GM12801 (cell line): ENCODE measurements at regions not wholly inside any gene's neighbourhood (a gene's known extent, or its start where the extent isn't known, plus 50 kb on each side); places are given as distances from the start of the nearest gene placed in this dataset.

Experiments used
- TF ChIP-seq, protein P1 (sequence below): IDR thresholded peaks from one replicate; pipeline ENCODE4 v1.5.1; 2011; ENCODE audit warnings: control low read depth; ENCODE audit not compliant: insufficient read length; ENCODE audit errors: extremely low read depth

DNA sequence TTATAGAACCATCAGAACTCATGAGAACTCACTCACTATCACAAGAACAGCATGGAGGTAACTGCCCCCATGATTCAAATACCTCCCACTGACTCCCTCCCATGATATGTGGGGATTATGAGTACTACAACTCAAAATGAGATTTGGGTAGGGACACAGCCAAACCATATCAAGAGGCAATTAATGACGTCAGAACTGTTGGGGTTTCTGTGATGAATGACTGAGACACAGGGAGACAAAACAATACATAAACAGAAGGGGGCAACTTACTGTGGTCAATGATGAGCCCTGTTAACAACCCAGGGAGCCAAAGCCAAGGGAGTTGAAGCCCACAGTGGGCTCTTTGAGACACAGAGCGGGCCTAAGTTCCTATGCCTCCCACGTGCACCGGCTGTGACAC lies 171.3 kb upstream of the GHITM start:
- TF ChIP-seq, protein P1, sequence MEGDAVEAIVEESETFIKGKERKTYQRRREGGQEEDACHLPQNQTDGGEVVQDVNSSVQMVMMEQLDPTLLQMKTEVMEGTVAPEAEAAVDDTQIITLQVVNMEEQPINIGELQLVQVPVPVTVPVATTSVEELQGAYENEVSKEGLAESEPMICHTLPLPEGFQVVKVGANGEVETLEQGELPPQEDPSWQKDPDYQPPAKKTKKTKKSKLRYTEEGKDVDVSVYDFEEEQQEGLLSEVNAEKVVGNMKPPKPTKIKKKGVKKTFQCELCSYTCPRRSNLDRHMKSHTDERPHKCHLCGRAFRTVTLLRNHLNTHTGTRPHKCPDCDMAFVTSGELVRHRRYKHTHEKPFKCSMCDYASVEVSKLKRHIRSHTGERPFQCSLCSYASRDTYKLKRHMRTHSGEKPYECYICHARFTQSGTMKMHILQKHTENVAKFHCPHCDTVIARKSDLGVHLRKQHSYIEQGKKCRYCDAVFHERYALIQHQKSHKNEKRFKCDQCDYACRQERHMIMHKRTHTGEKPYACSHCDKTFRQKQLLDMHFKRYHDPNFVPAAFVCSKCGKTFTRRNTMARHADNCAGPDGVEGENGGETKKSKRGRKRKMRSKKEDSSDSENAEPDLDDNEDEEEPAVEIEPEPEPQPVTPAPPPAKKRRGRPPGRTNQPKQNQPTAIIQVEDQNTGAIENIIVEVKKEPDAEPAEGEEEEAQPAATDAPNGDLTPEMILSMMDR = no peak

DNA sequence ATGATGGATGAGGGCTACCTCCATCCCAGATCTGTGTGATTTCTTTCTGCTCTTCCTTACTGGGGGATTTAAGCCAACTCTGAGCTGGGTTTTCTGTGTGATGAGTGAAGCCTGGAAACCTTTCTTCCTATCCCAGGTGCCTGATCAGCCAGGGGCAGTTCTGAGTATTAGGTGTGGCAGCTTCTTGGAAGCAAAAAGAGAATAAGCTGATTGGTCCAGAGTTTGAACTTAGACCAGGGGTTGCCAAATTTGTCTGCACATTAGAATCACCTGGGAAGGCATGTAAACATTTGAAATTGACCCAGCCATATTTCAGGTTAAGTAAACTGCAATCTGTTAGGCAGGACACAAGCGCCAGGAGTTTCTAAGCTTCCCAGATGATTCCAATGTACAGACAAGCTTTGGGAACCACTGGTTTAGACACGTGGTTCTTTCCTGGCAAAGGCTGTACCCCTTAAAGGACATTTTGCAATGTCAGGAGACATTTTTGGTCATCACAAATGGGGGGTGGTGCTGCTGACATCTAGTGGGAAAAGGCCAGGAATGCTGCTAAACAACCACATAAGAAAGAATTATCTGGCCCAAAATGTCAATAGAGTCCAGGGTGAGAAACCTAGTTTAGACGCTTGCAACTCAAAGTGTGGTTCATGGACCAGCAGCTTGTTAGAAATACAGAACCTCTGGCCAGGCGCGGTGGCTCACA lies 160.5 kb upstream of the GHITM start:
- TF ChIP-seq, protein P1 = no peak

DNA sequence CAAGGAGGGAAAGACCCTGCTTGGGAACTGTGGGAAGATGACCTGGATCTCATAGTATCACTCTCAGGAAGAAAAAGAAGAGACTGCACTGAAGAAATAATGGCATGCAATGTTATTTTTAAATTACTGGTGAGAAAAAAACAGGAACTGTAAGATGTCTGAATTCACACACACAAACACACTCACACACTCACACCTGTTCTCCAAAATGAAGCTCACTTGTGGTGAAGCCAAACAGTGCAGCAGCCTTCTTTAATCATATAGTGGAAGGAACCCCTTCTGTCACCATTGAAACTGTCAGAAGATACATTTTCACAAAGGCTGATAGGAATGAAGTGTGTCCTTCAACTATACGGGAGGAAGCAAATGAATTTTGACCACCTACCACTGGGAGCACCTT lies 156.5 kb upstream of the GHITM start:
- TF ChIP-seq, protein P1 = no peak

DNA sequence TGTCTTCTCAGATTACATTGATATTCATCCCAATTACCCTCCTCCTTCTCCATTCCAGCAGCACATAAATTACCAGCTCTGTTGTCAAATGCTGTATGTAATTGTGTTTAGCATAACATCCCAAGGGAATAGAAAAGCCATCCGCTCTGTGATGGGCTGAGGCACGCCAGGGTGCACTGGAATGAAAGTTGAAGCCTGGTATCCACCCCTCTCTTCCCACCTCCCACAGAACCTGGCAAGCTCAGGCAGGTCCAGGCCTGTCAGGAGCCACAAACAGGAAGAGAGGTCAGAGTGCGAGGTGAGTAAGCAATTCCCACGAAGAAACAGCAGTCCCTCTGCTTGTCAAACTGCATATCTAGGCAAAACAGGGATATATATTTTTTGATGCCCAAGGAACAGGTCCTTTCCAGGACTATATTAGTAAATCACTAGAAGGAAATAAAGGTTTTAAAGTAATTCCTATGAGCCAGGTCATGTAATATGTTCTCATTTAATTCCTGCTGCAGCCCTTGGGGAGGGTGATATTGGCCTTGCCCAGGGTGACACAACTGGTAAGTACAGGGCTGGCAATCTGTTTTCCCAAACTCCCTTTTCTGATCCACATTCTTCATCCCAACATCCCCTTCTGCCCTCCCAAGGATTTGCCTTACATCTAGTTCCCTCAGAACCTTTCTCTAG lies 155.6 kb upstream of the GHITM start:
- TF ChIP-seq, protein P1 = no peak

DNA sequence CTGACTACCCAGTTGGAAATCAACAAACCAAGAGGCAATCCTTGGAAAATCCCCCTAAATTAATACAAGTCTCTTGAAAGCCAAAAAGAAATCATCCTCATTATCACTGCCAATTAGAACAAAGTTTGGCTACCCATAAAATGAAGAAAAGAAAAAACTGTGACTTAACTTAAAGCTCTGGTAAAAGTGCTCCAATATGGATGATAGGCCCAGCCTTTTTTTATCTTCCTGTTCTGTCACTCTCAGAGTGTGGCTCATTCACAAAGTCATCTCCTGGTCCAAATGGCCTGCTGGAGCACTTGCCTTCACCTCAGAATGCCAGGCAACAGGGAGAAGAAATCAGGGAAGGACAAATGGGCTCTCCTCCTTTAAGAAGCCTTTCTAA lies 155.1 kb upstream of the GHITM start:
- TF ChIP-seq, protein P1 = no peak

DNA sequence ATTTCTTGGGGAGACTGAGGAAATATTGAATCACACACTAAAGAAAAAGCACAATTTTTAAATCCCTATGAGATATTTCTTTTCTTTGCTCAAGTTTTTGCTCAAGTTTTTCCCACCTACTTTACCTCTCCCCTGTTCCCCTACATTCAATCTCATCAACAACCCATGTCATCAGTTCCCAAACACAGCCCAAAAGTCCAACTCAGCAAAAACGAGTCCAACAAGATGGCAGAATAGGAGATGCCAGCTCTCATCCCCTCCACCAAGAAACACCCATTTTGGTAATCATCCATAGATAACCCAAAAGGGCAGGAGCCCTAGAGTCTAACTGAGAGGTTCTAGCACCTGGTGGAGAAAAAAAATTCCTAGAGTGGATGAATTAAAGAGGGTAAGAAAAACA lies 152.5 kb upstream of the GHITM start:
- TF ChIP-seq, protein P1 = no peak

DNA sequence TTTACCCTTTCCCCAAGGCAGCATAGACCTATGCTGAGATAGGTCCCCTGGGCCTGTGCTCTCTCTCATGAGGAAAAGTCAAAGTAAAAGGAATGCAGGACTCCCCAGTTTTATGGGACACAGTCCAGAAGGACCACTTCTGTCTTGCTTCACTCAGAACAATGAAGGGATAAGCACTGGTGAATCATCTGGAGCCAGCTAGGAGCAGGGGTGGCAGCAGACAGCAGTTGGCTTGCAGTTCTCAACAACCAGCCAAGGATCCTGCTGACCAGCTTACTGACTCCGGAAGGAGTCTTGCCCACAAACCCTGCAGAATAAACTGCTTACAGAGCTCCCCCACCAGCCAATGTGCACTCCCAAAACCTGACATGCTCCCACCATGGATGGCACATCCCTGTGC lies 152.1 kb upstream of the GHITM start:
- TF ChIP-seq, protein P1 = no peak
